PC-9 (cell line): ENCODE measurements at regions not wholly inside any gene's neighbourhood (a gene's known extent, or its start where the extent isn't known, plus 50 kb on each side); places are given as distances from the start of the nearest gene placed in this dataset.

ENCODE experiments used
- EZH2 ChIP-seq: fragments of 200-600 bp; sonication (generic); IDR thresholded peaks from 2 replicates; pipeline ENCODE4 v1.8.0; 2017; ENCODE audit warnings: antibody characterized with exemption, low read depth
- TF ChIP-seq, protein P1 (sequence below): fragments of 200-600 bp; sonication (generic); conservative IDR thresholded peaks from 2 replicates; pipeline ENCODE4 v1.6.1; 2017; ENCODE audit warnings: mixed run types, antibody characterized with exemption, mild to moderate bottlenecking, moderate library complexity

DNA sequence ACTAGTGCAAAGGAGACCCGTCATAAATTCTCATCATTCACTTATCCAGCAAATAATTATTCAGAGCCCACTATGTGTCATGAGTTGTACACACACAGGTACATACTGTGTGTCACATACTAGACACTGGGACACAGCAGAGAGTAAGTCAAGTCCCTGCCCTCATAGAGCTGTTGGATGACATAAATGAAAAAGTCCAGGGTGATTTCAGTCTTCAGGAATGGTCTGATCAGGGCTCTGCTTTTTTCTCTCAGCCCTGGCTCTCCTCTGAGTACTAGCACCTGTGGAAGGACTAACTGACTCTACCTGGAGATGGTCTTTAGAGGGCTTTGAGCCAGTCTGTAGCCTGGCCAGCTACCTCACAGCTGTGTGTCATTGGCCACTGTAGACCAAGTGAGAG, 198.0 kb upstream of the LEF1 start:
- TF ChIP-seq, protein P1, sequence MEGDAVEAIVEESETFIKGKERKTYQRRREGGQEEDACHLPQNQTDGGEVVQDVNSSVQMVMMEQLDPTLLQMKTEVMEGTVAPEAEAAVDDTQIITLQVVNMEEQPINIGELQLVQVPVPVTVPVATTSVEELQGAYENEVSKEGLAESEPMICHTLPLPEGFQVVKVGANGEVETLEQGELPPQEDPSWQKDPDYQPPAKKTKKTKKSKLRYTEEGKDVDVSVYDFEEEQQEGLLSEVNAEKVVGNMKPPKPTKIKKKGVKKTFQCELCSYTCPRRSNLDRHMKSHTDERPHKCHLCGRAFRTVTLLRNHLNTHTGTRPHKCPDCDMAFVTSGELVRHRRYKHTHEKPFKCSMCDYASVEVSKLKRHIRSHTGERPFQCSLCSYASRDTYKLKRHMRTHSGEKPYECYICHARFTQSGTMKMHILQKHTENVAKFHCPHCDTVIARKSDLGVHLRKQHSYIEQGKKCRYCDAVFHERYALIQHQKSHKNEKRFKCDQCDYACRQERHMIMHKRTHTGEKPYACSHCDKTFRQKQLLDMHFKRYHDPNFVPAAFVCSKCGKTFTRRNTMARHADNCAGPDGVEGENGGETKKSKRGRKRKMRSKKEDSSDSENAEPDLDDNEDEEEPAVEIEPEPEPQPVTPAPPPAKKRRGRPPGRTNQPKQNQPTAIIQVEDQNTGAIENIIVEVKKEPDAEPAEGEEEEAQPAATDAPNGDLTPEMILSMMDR, result no peak
- no peak for TF ChIP-seq EZH2
